ENCODE measurements at regions not wholly inside any gene's neighbourhood (a gene's known extent, or its start where the extent isn't known, plus 50 kb on each side); places are given as distances from the start of the nearest gene placed in this dataset.

- no peak overlapping the region for H3T11ph ChIP-seq (ENCODE audit: low read length)
- no peak overlapping the region for H3K4me3 Mint-ChIP-seq
- no peak overlapping the region for H3K56ac ChIP-seq (ENCODE audit: insufficient read length, low read depth, low read length)
- no peak overlapping the region for H2BK5ac ChIP-seq (ENCODE audit: insufficient read length, low read length)
- no peak overlapping the region for H3K4ac ChIP-seq (ENCODE audit: low read depth, low read length)
- no peak for TF ChIP-seq CTCF (conservative IDR thresholded peaks at IDR 0.05)
- no peaks in the 10 kb centered on the region for H3K4me1 Mint-ChIP-seq
- H2BK15ac ChIP-seq (ENCODE audit: low read depth, low read length), result no peak overlapping the region
- no peak overlapping the region for H4K5ac ChIP-seq (ENCODE audit: insufficient read length, low read depth, low read length)
- no peaks in the 10 kb centered on the region for H4K20me1 ChIP-seq (ENCODE audit: control insufficient read depth, insufficient read depth, insufficient read length)
- no peaks in the 10 kb centered on the region for H3K23me2 ChIP-seq (ENCODE audit: insufficient read length, low read depth, low read length, poor library complexity, severe bottlenecking)
- no peak overlapping the region for H2AFZ ChIP-seq (ENCODE audit: low read length)
- peaks cover 0 to 4% (median 0%) of the 10 kb centered on the region in 3 experiments; a peak in 1 of 7 replicates for H3K36me3 Mint-ChIP-seq (ENCODE audit: insufficient read depth in 1 of 3, low read depth in 3 of 3)
- no peak overlapping the region for H2BK120ac ChIP-seq (ENCODE audit: low read depth, low read length, poor library complexity, severe bottlenecking)
- H3K4me2 ChIP-seq (ENCODE audit: insufficient read depth, insufficient read length, low read length), result no peak overlapping the region
- no peak overlapping the region for H4K91ac ChIP-seq (ENCODE audit: insufficient read length, low read depth, low read length)
- H3K23ac ChIP-seq (ENCODE audit: insufficient read length, low read depth, low read length), result no peak overlapping the region
- H3K27ac Mint-ChIP-seq, result no peak overlapping the region
- no peaks in the 10 kb centered on the region for H3K27me3 Mint-ChIP-seq (ENCODE audit: low read depth)
- no peaks in the 10 kb centered on the region for H3K79me1 ChIP-seq (ENCODE audit: insufficient read depth, low read depth, low read length, poor library complexity, severe bottlenecking)
- H4K8ac ChIP-seq (replicated peaks; ENCODE audit: insufficient read length, low read depth, low read length), result no peak overlapping the region
- H3K9me3 Mint-ChIP-seq, result peaks cover 5 to 8% of the 10 kb centered on the region in 2 experiments; a peak in 2 of 5 replicates
- no peak for DNase-seq
- no peak overlapping the region for H3K18ac ChIP-seq (ENCODE audit: insufficient read length, low read depth, low read length)
- H3K14ac ChIP-seq (ENCODE audit: insufficient read depth, low read length), result no peak overlapping the region
- WGBS (ENCODE audit: extremely low coverage, insufficient read length, low lambda C conversion rate), result no CpG with 5 or more reads among the region's 1 CpG
- H2BK12ac ChIP-seq (ENCODE audit: insufficient read length, low read depth, low read length), result no peak overlapping the region
- no peaks in the 10 kb centered on the region; the same call in 1 of the 2 replicates for H3K4me1 ChIP-seq (ENCODE audit: insufficient read depth, low read length)
- no peak overlapping the region for H3K9ac ChIP-seq (ENCODE audit: extremely low read depth, insufficient read length, low read length)
- H2BK20ac ChIP-seq (ENCODE audit: low read depth, low read length, poor library complexity, severe bottlenecking), result no peak overlapping the region
- no peaks in the 10 kb centered on the region for H3K27me3 ChIP-seq (ENCODE audit: insufficient read depth, low read length)
- no peak overlapping the region for H2AK5ac ChIP-seq (ENCODE audit: insufficient read length, low read length)
- H3K27ac ChIP-seq (ENCODE audit: insufficient read length, low read depth, low read length), result no peak overlapping the region
- H3K9me3 ChIP-seq (ENCODE audit: control insufficient read depth, low read depth, low read length), result no peaks in the 10 kb centered on the region
- H3K79me2 ChIP-seq (ENCODE audit: insufficient read depth, low read length), result no peaks in the 10 kb centered on the region
Measured at GRCh38 chr4:35063031-35063570, 1181.2 kb downstream of the ARAP2 start.

Measured in H9 (cell line).